22Rv1 (cell line): ENCODE measurements at regions not wholly inside any gene's neighbourhood (a gene's known extent, or its start where the extent isn't known, plus 50 kb on each side); places are given as distances from the start of the nearest gene placed in this dataset.
"Not testable (repeated sequence)": the region's sequence is repeated elsewhere in the genome, so short reads cannot be mapped to it uniquely, and the experiment has no call there.

Experiments used
- H3K27ac ChIP-seq: fragments of 450-650 bp; 2 replicates; pipeline ENCODE4 v1.5.1; 2017
- CTCF ChIP-seq: fragments of 450-650 bp; IDR thresholded peaks from 2 replicates; pipeline ENCODE4 v1.5.1; 2017; ENCODE audit warnings: mild to moderate bottlenecking
- ZFX ChIP-seq: fragments of 450-650 bp; IDR thresholded peaks from 2 replicates; pipeline ENCODE4 v1.6.1; 2017; ENCODE audit warnings: antibody characterized with exemption, borderline replicate concordance

- H3K27ac ChIP-seq: no peak overlapping the region
- TF ChIP-seq CTCF: no peak
- TF ChIP-seq ZFX: no peak
Observed at GRCh38 chr5:123282444-123282843, 140.8 kb downstream of the CEP120 start.

- H3K27ac ChIP-seq: not testable (repeated sequence)
Observed at GRCh38 chr5:123280854-123281253, 142.3 kb downstream of the CEP120 start.

GRCh38 chr5:123279136-123279535 lies 144.1 kb downstream of the CEP120 start:
- no peak overlapping the region for H3K27ac ChIP-seq
- TF ChIP-seq ZFX (no peak), CTCF (no peak)

GRCh38 chr5:123278284-123278683 lies 144.9 kb downstream of the CEP120 start:
- H3K27ac ChIP-seq: no peak overlapping the region
- TF ChIP-seq CTCF: no peak
- TF ChIP-seq ZFX: no peak

GRCh38 chr5:123273984-123274383 lies 149.2 kb downstream of the CEP120 start:
- H3K27ac ChIP-seq: no peak overlapping the region
- TF ChIP-seq CTCF (peak; percentile 42), ZFX (no peak)

GRCh38 chr5:123273095-123273494 lies 150.1 kb downstream of the CEP120 start:
- no peak overlapping the region for H3K27ac ChIP-seq
- TF ChIP-seq ZFX (no peak), CTCF (no peak)

GRCh38 chr5:123269851-123270250 lies 153.4 kb downstream of the CEP120 start:
- TF ChIP-seq ZFX (no peak), CTCF (no peak)

GRCh38 chr5:123269436-123269835 lies 153.8 kb downstream of the CEP120 start:
- no peak for TF ChIP-seq ZFX
- TF ChIP-seq CTCF: no peak
- H3K27ac ChIP-seq: no peak overlapping the region

More at GRCh38 chr5:123269851-123270250, 153.4 kb downstream of the CEP120 start:
- no peak overlapping the region for H3K27ac ChIP-seq
